ENCODE measurements at regions not wholly inside any gene's neighbourhood (a gene's known extent, or its start where the extent isn't known, plus 50 kb on each side); places are given as distances from the start of the nearest gene placed in this dataset.

GRCh38 chr2:172339371-172340010 is 87.9 kb upstream of the ITGA6 start:
- TF ChIP-seq EZH2phosphoT487 (IDR thresholded peaks at IDR 0.05; ENCODE audit: insufficient read depth, low read depth) (no peak), EZH2 (IDR thresholded peaks at IDR 0.05; ENCODE audit: insufficient read depth, poor library complexity, severe bottlenecking) (no peak)

All from GM23248 (cell line).